NCI-H1694 treated with DMSO at 0.1 percent for 48 hours (cell line): ENCODE measurements at regions not wholly inside any gene's neighbourhood (a gene's known extent, or its start where the extent isn't known, plus 50 kb on each side); places are given as distances from the start of the nearest gene placed in this dataset.

Source experiments
- DNase-seq: peaks from one replicate; lab custom pipeline; 2025; lab: John Stamatoyannopoulos, UW

DNA sequence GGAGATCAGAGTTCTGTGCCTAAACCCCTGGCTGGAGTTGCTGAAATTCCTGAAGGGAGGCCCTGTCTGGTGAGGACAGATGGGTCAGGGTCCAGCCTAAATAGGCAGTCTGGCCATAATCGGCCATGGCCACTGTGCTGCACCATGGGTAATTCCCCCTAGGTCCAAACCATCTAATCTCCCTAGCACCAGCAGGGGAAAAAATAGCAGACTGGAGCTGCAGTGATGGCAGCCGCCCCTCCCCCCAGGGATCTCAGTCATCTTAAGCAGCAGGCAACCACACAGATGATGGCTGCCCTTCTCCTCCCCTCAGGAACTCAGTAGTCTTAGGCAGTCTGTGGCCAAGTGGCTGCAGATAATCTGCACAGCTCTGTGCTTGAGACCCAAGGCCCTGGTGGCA, 68.4 kb upstream of the CD96 start:
- no peak for DNase-seq

DNA sequence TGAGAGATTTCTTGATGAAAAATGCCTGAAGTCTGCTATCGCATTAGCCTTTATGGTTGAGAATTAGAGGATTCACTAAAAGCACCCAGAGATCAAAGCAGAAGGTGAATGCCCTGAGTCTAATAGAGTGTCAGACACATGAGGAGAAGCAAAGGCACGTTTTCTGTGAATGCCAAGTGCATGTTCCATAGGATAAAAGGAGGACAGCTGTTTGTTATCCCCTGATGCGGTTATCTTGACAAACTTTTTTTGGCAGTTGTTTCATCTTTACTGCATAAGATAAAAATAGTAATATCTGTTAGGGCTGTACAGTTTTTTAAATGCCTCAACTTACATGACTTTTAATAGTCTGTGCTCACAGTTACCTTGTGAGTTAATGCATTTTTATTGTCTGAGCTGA, 65.3 kb upstream of the CD96 start:
- DNase-seq = peak; percentile 26

DNA sequence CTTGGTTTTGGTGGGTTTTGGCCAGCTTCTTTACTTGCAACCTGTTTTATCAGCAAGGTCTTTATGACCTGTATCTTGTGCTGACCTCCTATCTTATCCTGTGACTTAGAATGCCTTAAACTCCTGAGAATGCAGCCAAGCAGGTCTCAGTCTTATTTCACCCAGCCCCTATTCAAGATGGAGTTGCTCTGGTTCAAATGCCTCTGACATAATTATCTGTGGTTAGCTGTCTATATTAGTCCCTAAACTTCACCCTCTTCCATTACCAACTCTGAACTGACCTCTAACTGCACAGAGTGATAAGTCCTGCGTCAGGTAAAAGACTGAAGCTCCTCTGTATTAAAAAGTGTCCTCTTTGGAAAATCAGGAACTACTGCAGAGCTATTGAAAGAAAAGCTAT, 61.9 kb upstream of the CD96 start:
- no peak for DNase-seq

DNA sequence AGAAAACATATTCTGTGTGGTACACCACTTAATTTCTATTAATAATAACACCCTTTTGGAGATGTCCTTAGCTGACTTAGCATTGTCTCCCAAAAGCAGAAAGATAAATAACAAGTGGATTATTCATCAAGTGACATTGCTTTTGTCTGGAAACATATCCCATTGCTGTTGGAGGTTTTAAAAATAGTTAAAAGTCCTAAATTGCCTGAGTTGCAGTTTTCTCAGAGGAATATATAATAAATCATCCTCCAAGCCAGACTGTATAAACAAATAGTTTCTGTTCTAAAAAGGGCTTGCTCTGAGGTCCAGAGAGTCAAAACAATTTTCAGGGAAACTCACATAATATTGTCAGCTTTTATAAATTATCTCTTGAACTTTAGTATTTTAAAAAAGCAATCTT, 60.4 kb upstream of the CD96 start:
- DNase-seq = no peak

DNA sequence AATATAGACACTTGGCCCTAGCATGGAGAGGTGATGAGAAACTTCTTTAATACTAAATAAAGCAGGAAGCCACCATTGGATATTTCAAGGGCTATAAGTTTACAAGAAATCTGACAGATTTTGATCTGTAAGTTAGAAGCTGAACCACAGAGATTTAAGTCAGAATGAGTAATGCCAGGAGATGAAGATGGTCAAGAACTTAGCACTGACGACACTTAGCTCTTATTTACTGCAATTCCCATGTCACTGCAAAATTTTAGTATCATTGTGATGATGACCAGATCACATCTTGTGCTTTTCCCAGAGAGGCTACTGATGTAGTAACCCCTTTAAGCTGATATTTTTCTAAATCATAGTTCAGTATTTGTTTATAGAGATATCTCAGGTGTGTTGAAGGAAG, 59.4 kb upstream of the CD96 start:
- no peak for DNase-seq

DNA sequence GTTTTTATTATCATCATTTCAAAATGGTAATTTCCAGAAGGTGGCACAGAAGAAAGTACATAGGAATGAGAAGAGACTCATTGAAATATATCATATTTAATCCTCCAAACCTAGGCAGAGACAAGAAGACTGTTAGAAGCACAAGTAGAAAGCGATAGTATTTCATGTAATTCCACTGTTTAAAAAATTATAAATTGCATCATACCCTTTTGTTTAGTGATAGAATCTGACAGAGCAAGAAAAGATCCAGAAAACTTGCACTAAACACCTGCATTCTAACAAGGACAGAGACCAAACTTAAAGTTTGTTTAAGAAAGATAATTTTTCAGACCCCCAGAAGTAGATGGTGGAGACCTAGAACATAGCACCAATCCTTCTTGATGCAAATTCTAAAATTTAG, 56.9 kb upstream of the CD96 start:
- DNase-seq = peak; percentile 46
